H9 (cell line): ENCODE measurements at regions not wholly inside any gene's neighbourhood (a gene's known extent, or its start where the extent isn't known, plus 50 kb on each side); places are given as distances from the start of the nearest gene placed in this dataset.

ENCODE experiments used
- DNase-seq: peaks from one replicate; pipeline ENCODE4 v3.0.0-alpha.2; 2017
- H2AFZ ChIP-seq: one replicate; pipeline ENCODE4 v1.6.1; 2013; ENCODE audit warnings: mild to moderate bottlenecking, low read length, control low read depth, moderate library complexity
- H2AK5ac ChIP-seq: 2 replicates; pipeline ENCODE4 v1.6.1; 2013; ENCODE audit warnings: low read length, control low read depth, mixed read lengths; ENCODE audit not compliant: insufficient read length
- H2BK120ac ChIP-seq: one replicate; pipeline ENCODE4 v1.6.1; 2013; ENCODE audit warnings: low read depth, mild to moderate bottlenecking, low read length, control low read depth, inconsistent platforms; ENCODE audit not compliant: poor library complexity, severe bottlenecking
- H2BK12ac ChIP-seq: 2 replicates; pipeline ENCODE4 v1.6.1; 2013; ENCODE audit warnings: low read length, control low read depth, mixed read lengths, low read depth; ENCODE audit not compliant: insufficient read length
- H2BK15ac ChIP-seq: 2 replicates; pipeline ENCODE4 v1.6.1; 2013; ENCODE audit warnings: low read depth, low read length, control low read depth
- H2BK20ac ChIP-seq: one replicate; pipeline ENCODE4 v1.6.1; 2013; ENCODE audit warnings: low read depth, mild to moderate bottlenecking, low read length, control low read depth, inconsistent platforms; ENCODE audit not compliant: poor library complexity, severe bottlenecking
- H2BK5ac ChIP-seq: 2 replicates; pipeline ENCODE4 v1.6.1; 2013; ENCODE audit warnings: low read length, control low read depth, mixed read lengths; ENCODE audit not compliant: insufficient read length
- H3K14ac ChIP-seq: 2 replicates; pipeline ENCODE4 v1.6.1; 2013; ENCODE audit warnings: low read length, control low read depth; ENCODE audit not compliant: insufficient read depth
- H3K18ac ChIP-seq: 2 replicates; pipeline ENCODE4 v1.6.1; 2013; ENCODE audit warnings: low read depth, mild to moderate bottlenecking, mixed read lengths, low read length, control low read depth; ENCODE audit not compliant: insufficient read length
- H3K23ac ChIP-seq: 2 replicates; pipeline ENCODE4 v1.6.1; 2013; ENCODE audit warnings: low read length, control low read depth, mixed read lengths, low read depth; ENCODE audit not compliant: insufficient read length
- H3K23me2 ChIP-seq: 2 replicates; pipeline ENCODE4 v1.6.1; 2013; ENCODE audit warnings: low read depth, mild to moderate bottlenecking, mixed read lengths, low read length, control low read depth; ENCODE audit not compliant: insufficient read length, poor library complexity, severe bottlenecking
- H3K27ac ChIP-seq: 2 replicates; pipeline ENCODE4 v1.5.1; 2013; ENCODE audit warnings: low read length, control low read depth, mixed read lengths, low read depth; ENCODE audit not compliant: insufficient read length
- H3K27me3 ChIP-seq: 2 replicates; pipeline ENCODE4 v1.6.1; 2013; ENCODE audit warnings: low read length, control low read depth, inconsistent platforms; ENCODE audit not compliant: insufficient read depth
- H3K4ac ChIP-seq: 2 replicates; pipeline ENCODE4 v1.6.1; 2013; ENCODE audit warnings: low read depth, mild to moderate bottlenecking, control low read depth, inconsistent platforms, low read length, moderate library complexity
- H3K4me1 ChIP-seq: 2 replicates; pipeline ENCODE4 v1.6.1; 2013; ENCODE audit warnings: low read length, control low read depth, inconsistent platforms; ENCODE audit not compliant: insufficient read depth
- H3K4me2 ChIP-seq: 2 replicates; pipeline ENCODE4 v1.6.1; 2013; ENCODE audit warnings: low read length, control low read depth, mixed read lengths; ENCODE audit not compliant: insufficient read length, insufficient read depth
- H3K56ac ChIP-seq: 2 replicates; pipeline ENCODE4 v1.6.1; 2013; ENCODE audit warnings: low read depth, mild to moderate bottlenecking, mixed read lengths, low read length, control low read depth; ENCODE audit not compliant: insufficient read length
- H3K79me1 ChIP-seq: 2 replicates; pipeline ENCODE4 v1.6.1; 2013; ENCODE audit warnings: low read depth, mild to moderate bottlenecking, moderate library complexity, low read length, control low read depth, inconsistent platforms; ENCODE audit not compliant: insufficient read depth, poor library complexity, severe bottlenecking
- H3K79me2 ChIP-seq: 2 replicates; pipeline ENCODE4 v1.6.1; 2013; ENCODE audit warnings: low read length, control low read depth, inconsistent platforms; ENCODE audit not compliant: insufficient read depth
- H3K9ac ChIP-seq: 2 replicates; pipeline ENCODE4 v1.6.1; 2013; ENCODE audit warnings: low read length, control low read depth, mixed read lengths; ENCODE audit not compliant: insufficient read length; ENCODE audit errors: extremely low read depth
- H3K9me3 ChIP-seq: one replicate; pipeline ENCODE4 v1.6.1; 2013; ENCODE audit warnings: low read depth, low read length, inconsistent platforms; ENCODE audit not compliant: control insufficient read depth
- H3T11ph ChIP-seq: one replicate; pipeline ENCODE4 v1.6.1; 2013; ENCODE audit warnings: mild to moderate bottlenecking, low read length, control low read depth, inconsistent platforms
- H4K20me1 ChIP-seq: one replicate; pipeline ENCODE4 v1.6.1; 2013; ENCODE audit not compliant: control insufficient read depth, insufficient read length, insufficient read depth
- H4K5ac ChIP-seq: 2 replicates; pipeline ENCODE4 v1.6.1; 2013; ENCODE audit warnings: low read depth, mild to moderate bottlenecking, mixed read lengths, low read length, control low read depth; ENCODE audit not compliant: insufficient read length
- H4K8ac ChIP-seq: replicated peaks from 2 replicates; pipeline ENCODE4 v1.6.1; 2013; ENCODE audit warnings: low read length, control low read depth, mixed read lengths, low read depth; ENCODE audit not compliant: insufficient read length
- H4K91ac ChIP-seq: 2 replicates; pipeline ENCODE4 v1.6.1; 2013; ENCODE audit warnings: low read depth, mild to moderate bottlenecking, moderate library complexity, mixed read lengths, low read length, control low read depth; ENCODE audit not compliant: insufficient read length
- H3K27ac Mint-ChIP-seq, 3 experiments: 2 replicates in 2 of 3; 3 replicates in 1 of 3; pipeline ENCODE4 v1.8.0; 2020 to 2021; ENCODE audit warnings: mixed read lengths in 3 of 3, mild to moderate bottlenecking in 1 of 3, moderate library complexity in 1 of 3
- H3K27me3 Mint-ChIP-seq: 2 replicates; pipeline ENCODE4 v1.8.0; 2021; ENCODE audit warnings: low read depth, mild to moderate bottlenecking, moderate library complexity, mixed read lengths
- H3K36me3 Mint-ChIP-seq, 3 experiments: 2 replicates in 2 of 3; 3 replicates in 1 of 3; pipeline ENCODE4 v1.8.0; 2020 to 2021; ENCODE audit warnings: low read depth in 3 of 3, mixed read lengths in 3 of 3; ENCODE audit not compliant: insufficient read depth in 1 of 3
- H3K4me1 Mint-ChIP-seq, 2 experiments: 2 replicates each; pipeline ENCODE4 v1.8.0; 2020; ENCODE audit warnings: mixed read lengths in 2 of 2
- H3K4me3 Mint-ChIP-seq, 2 experiments: 2 replicates in 1 of 2; 3 replicates in 1 of 2; pipeline ENCODE4 v1.8.0; 2020 to 2021; ENCODE audit warnings: mild to moderate bottlenecking in 2 of 2, mixed read lengths in 2 of 2, moderate library complexity in 1 of 2
- H3K9me3 Mint-ChIP-seq, 2 experiments: 2 replicates in 1 of 2; 3 replicates in 1 of 2; pipeline ENCODE4 v1.8.0; 2020; ENCODE audit warnings: mild to moderate bottlenecking in 2 of 2, mixed read lengths in 2 of 2, moderate library complexity in 1 of 2
- WGBS: extraction: QIAGEN DNeasy Blood & Tissue Kit; methylation state at CpG from one replicate; pipeline ENCODE4 v1.1.7; 2013; ENCODE audit warnings: missing lambda C conversion rate, low lambda C conversion rate, mixed read lengths; ENCODE audit not compliant: insufficient read length; ENCODE audit errors: extremely low coverage; 5-methylcytosine and 5-hydroxymethylcytosine counted together
- TF ChIP-seq, protein P1 (sequence below): fragments of 200-600 bp; sonication (generic); conservative IDR thresholded peaks from 3 replicates; pipeline ENCODE4 v1.8.0; 2021; ENCODE audit warnings: antibody characterized with exemption, mild to moderate bottlenecking

DNA sequence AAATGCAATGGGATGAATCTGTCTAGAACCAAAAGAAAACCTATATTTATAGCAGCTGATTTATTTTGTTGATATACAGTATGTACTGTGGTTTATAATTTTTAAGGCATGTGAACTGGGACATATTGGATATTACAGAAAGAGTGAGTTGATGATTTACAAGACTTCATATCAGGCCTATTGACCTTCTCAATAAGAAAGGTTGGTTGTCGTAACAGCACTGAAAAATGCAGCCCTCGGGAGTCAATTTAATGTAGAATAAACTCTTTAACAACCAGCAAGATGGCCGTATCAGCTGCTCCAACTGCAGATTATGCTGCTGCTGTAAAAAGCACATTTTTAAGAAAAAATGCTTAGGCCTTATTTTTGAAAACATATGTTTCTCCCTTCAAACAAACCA lies 407.3 kb downstream of the GXYLT1 start:
- H3K4ac ChIP-seq = no peak overlapping the region
- no peaks in the 10 kb centered on the region for H3K27me3 ChIP-seq
- H3K4me2 ChIP-seq = no peak overlapping the region
- H3K9me3 Mint-ChIP-seq = peaks cover 5 to 7% of the 10 kb centered on the region in 2 experiments; a peak in 3 of 5 replicates
- DNase-seq = no peak
- no peak overlapping the region for H2AFZ ChIP-seq
- no peaks in the 10 kb centered on the region for H4K20me1 ChIP-seq
- H3K18ac ChIP-seq = no peak overlapping the region
- H2BK15ac ChIP-seq = no peak overlapping the region
- H3K27ac Mint-ChIP-seq = no peak overlapping the region
- TF ChIP-seq, protein P1, sequence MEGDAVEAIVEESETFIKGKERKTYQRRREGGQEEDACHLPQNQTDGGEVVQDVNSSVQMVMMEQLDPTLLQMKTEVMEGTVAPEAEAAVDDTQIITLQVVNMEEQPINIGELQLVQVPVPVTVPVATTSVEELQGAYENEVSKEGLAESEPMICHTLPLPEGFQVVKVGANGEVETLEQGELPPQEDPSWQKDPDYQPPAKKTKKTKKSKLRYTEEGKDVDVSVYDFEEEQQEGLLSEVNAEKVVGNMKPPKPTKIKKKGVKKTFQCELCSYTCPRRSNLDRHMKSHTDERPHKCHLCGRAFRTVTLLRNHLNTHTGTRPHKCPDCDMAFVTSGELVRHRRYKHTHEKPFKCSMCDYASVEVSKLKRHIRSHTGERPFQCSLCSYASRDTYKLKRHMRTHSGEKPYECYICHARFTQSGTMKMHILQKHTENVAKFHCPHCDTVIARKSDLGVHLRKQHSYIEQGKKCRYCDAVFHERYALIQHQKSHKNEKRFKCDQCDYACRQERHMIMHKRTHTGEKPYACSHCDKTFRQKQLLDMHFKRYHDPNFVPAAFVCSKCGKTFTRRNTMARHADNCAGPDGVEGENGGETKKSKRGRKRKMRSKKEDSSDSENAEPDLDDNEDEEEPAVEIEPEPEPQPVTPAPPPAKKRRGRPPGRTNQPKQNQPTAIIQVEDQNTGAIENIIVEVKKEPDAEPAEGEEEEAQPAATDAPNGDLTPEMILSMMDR = no peak
- no peak overlapping the region for H4K91ac ChIP-seq
- no peak overlapping the region for H3K27ac ChIP-seq
- WGBS = no CpG with 5 or more reads among the region's 3 CpGs
- H3K23ac ChIP-seq = no peak overlapping the region
- no peak overlapping the region for H3K9ac ChIP-seq
- H3K36me3 Mint-ChIP-seq = no peaks in the 10 kb centered on the region; a peak in 2 of 7 replicates
- no peak overlapping the region for H3T11ph ChIP-seq
- no peak overlapping the region for H2BK5ac ChIP-seq
- no peak overlapping the region for H3K14ac ChIP-seq
- no peaks in the 10 kb centered on the region for H3K9me3 ChIP-seq
- no peak overlapping the region for H2BK20ac ChIP-seq
- peaks cover 0 to 7% of the 10 kb centered on the region in 2 experiments; a peak in 3 of 4 replicates for H3K4me1 Mint-ChIP-seq
- no peak overlapping the region for H3K56ac ChIP-seq
- H2BK120ac ChIP-seq = no peak overlapping the region
- H3K79me2 ChIP-seq = no peaks in the 10 kb centered on the region
- no peak overlapping the region for H4K8ac ChIP-seq
- no peak overlapping the region for H2BK12ac ChIP-seq
- H3K79me1 ChIP-seq = no peaks in the 10 kb centered on the region
- H2AK5ac ChIP-seq = no peak overlapping the region
- H3K4me3 Mint-ChIP-seq = no peak overlapping the region
- H4K5ac ChIP-seq = no peak overlapping the region
- H3K4me1 ChIP-seq = no peaks in the 10 kb centered on the region; the same call in 1 of the 2 replicates
- no peaks in the 10 kb centered on the region for H3K23me2 ChIP-seq
- H3K27me3 Mint-ChIP-seq = no peaks in the 10 kb centered on the region
